Endothelial cell of umbilical vein (primary cell): ENCODE measurements at regions not wholly inside any gene's neighbourhood (a gene's known extent, or its start where the extent isn't known, plus 50 kb on each side); places are given as distances from the start of the nearest gene placed in this dataset.
"Not testable (repeated sequence)": the region's sequence is repeated elsewhere in the genome, so short reads cannot be mapped to it uniquely, and the experiment has no call there.

Source experiments
- BruUV-seq: library from RNA; stranded (reverse); fragments of 400-500 nt; replicated peaks from 2 replicates; lab custom pipeline; 2021; lab: Mats Ljungman, UMichigan
- CTCF ChIA-PET: fragments of 300-600, 350-600 bp; sonication (Branson Sonifier 250); formaldehyde crosslinking; loops from one replicate; lab custom pipeline; 2021; ENCODE audit warnings: antibody characterized with exemption, inconsistent platforms; lab: Charles Lee
- POLR2A ChIA-PET: fragments of 300-600, 350-600 bp; sonication (Branson Sonifier 250); formaldehyde crosslinking; loops from one replicate; lab custom pipeline; 2021; ENCODE audit warnings: antibody characterized with exemption, inconsistent platforms; lab: Charles Lee
- DNase-seq: peaks from one replicate; pipeline ENCODE4 v3.0.0-alpha.2; 2011; ENCODE audit warnings: low read depth, low spot score
- FAIRE-seq: peaks from 2 replicates; lab custom pipeline; 2011; peaks lifted over from hg19 to GRCh38; lab: Jason Lieb, UNC
- H2AFZ ChIP-seq: 2 replicates; pipeline ENCODE4 v1.6.0; 2012; ENCODE audit warnings: low read depth, low read length, control low read depth, inconsistent platforms
- H3K27ac ChIP-seq: 2 replicates; pipeline ENCODE4 v1.5.1; 2011; ENCODE audit warnings: low read depth, mild to moderate bottlenecking, control low read depth, low read length, moderate library complexity; ENCODE audit not compliant: insufficient read depth
- H3K27me3 ChIP-seq, 2 experiments: 2 replicates each; pipeline versions ENCODE4 v1.6.0 to v1.6.1; 2011; ENCODE audit warnings: low read length in 2 of 2, mixed read lengths in 1 of 2; ENCODE audit not compliant: control insufficient read depth in 2 of 2, insufficient read depth in 2 of 2
- H3K36me3 ChIP-seq, 2 experiments: 2 replicates in 1 of 2; 3 replicates in 1 of 2; pipeline ENCODE4 v1.5.1; 2011; ENCODE audit warnings: low read length in 2 of 2, mild to moderate bottlenecking in 1 of 2, moderate library complexity in 1 of 2; ENCODE audit not compliant: control insufficient read depth in 2 of 2, insufficient read depth in 2 of 2; ENCODE audit errors: extremely low read depth in 1 of 2
- H3K4me1 ChIP-seq: 3 replicates; pipeline ENCODE4 v1.5.1; 2011; ENCODE audit warnings: mild to moderate bottlenecking, low read length; ENCODE audit not compliant: control insufficient read depth, insufficient read depth; ENCODE audit errors: extremely low read depth
- H3K4me2 ChIP-seq: 2 replicates; pipeline ENCODE4 v1.6.1; 2011; ENCODE audit warnings: low read length, control low read depth, mixed read lengths; ENCODE audit not compliant: insufficient read depth
- H3K4me3 ChIP-seq, 3 experiments: fragments of 200-600 bp in 1 of 3; sonication (generic), shearing (Covaris generic) in 1 of 3; replicated peaks in 1 of 3; 2 replicates each; pipeline ENCODE4 v1.5.1; 2011 to 2016; ENCODE audit warnings: control low read depth in 3 of 3, low read length in 3 of 3, mild to moderate bottlenecking in 2 of 3, inconsistent platforms in 1 of 3, low read depth in 1 of 3, moderate library complexity in 1 of 3; ENCODE audit not compliant: insufficient read depth in 1 of 3
- H3K79me2 ChIP-seq: 2 replicates; pipeline ENCODE4 v1.6.0; 2012; ENCODE audit warnings: low read length, inconsistent platforms; ENCODE audit not compliant: control insufficient read depth, insufficient read depth
- H3K9ac ChIP-seq: replicated peaks from 2 replicates; pipeline ENCODE3; 2011; ENCODE audit warnings: low read length, control low read depth; ENCODE audit not compliant: insufficient read depth; ENCODE audit errors: extremely low read depth
- H3K9me1 ChIP-seq: replicated peaks from 3 replicates; pipeline ENCODE4 v1.6.0; 2011; ENCODE audit warnings: mild to moderate bottlenecking, low read length; ENCODE audit not compliant: control insufficient read depth, insufficient read depth; ENCODE audit errors: extremely low read depth
- H3K9me3 ChIP-seq: replicated peaks from 2 replicates; pipeline ENCODE4 v1.5.1; 2012; ENCODE audit warnings: low read length, inconsistent platforms; ENCODE audit not compliant: control insufficient read depth, insufficient read depth
- H4K20me1 ChIP-seq: replicated peaks from 2 replicates; pipeline ENCODE3; 2011; ENCODE audit warnings: mild to moderate bottlenecking, low read length; ENCODE audit not compliant: control insufficient read depth, insufficient read depth; ENCODE audit errors: extremely low read depth
- EZH2 ChIP-seq: IDR thresholded peaks from 2 replicates; pipeline ENCODE4 v1.6.1; 2012; ENCODE audit warnings: borderline replicate concordance, low read depth, mild to moderate bottlenecking, moderate library complexity, low read length, inconsistent platforms; ENCODE audit not compliant: severe bottlenecking
- FOS ChIP-seq: IDR thresholded peaks from 2 replicates; pipeline ENCODE4 v1.6.1; 2011; ENCODE audit warnings: mild to moderate bottlenecking, low read length, moderate library complexity, borderline replicate concordance; ENCODE audit not compliant: insufficient read depth
- GATA2 ChIP-seq: IDR thresholded peaks from 2 replicates; pipeline ENCODE4 v1.7.0; 2011; ENCODE audit warnings: low read depth, mild to moderate bottlenecking, moderate library complexity, mixed read lengths, low read length; ENCODE audit not compliant: insufficient read length, insufficient read depth
- JUN ChIP-seq: IDR thresholded peaks from 2 replicates; pipeline ENCODE4 v1.6.1; 2011; ENCODE audit warnings: borderline replicate concordance, low read depth; ENCODE audit not compliant: insufficient read length, insufficient read depth
- MYC ChIP-seq: IDR thresholded peaks from one replicate; pipeline ENCODE4 v1.6.1; 2011; ENCODE audit warnings: mild to moderate bottlenecking, low read depth, low read length
- POLR2A ChIP-seq: IDR thresholded peaks from 2 replicates; pipeline ENCODE4 v1.6.1; 2012; ENCODE audit warnings: low read depth, mild to moderate bottlenecking, control low read depth, low read length
- POLR2AphosphoS5 ChIP-seq: IDR thresholded peaks from 2 replicates; pipeline ENCODE4 v1.6.1; 2012; ENCODE audit warnings: low read depth, mild to moderate bottlenecking, control low read depth, low read length, moderate library complexity; ENCODE audit not compliant: insufficient read depth
- dilution Hi-C: fragments of 300-500 bp; cut with MboI; formaldehyde crosslinking; loops from one replicate; pipeline ENCODE4 v1.15.0; 2019; ENCODE audit warnings: low sequenced_read_pairs; ENCODE audit not compliant: extremely low pct_ligation_motif_present
- intact Hi-C: fragments of 100-400 bp; cut with micrococcal nuclease; formaldehyde crosslinking; loops from one replicate; pipeline ENCODE4 v1.10.0; 2022
- TF ChIP-seq, protein P1 (sequence below): IDR thresholded peaks from 2 replicates; pipeline ENCODE4 v1.6.1; 2011; ENCODE audit not compliant: insufficient read depth, insufficient read length
- TF ChIP-seq, protein P2 (sequence below), 2 donors: IDR thresholded peaks; 1 replicate in 1 of 2; 2 replicates in 1 of 2; pipeline ENCODE4 v1.5.1; 2011; ENCODE audit warnings: low read length in 2 of 2, mild to moderate bottlenecking in 2 of 2, moderate library complexity in 2 of 2, control low read depth in 1 of 2, inconsistent platforms in 1 of 2, low read depth in 1 of 2; ENCODE audit not compliant: insufficient read depth in 1 of 2; ENCODE audit errors: extremely low read depth in 1 of 2

GRCh38 chr1:213419401-213420030 lies 368.5 kb downstream of the RPS6KC1 start:
- Histone ChIP-seq H3K36me3 (no peaks in the 10 kb centered on the region), H3K27ac (no peak overlapping the region), H3K9me1 (no peaks in the 10 kb centered on the region), H3K27me3 (no peaks in the 10 kb centered on the region), H3K9me3 (no peaks in the 10 kb centered on the region), H3K79me2 (no peaks in the 10 kb centered on the region), H4K20me1 (no peaks in the 10 kb centered on the region), H3K4me3 (no peak overlapping the region), H3K4me2 (no peak overlapping the region), H3K9ac (no peak overlapping the region), H3K4me1 (no peaks in the 10 kb centered on the region), H2AFZ (no peak overlapping the region)
- ChIA-PET POLR2A (no interaction called here), CTCF (interaction anchor here (1.0 kb wide), 1 partner anchor 13 kb away, joined by 3 read pairs; no protein-coding TSS in a partner anchor)
- no peak for TF ChIP-seq FOS
- no peak for TF ChIP-seq POLR2AphosphoS5
- no peak for TF ChIP-seq MYC
- TF ChIP-seq JUN, result no peak
- no peak for TF ChIP-seq POLR2A
- TF ChIP-seq, protein P1, sequence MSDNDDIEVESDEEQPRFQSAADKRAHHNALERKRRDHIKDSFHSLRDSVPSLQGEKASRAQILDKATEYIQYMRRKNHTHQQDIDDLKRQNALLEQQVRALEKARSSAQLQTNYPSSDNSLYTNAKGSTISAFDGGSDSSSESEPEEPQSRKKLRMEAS, result no peak
- TF ChIP-seq, protein P2, sequence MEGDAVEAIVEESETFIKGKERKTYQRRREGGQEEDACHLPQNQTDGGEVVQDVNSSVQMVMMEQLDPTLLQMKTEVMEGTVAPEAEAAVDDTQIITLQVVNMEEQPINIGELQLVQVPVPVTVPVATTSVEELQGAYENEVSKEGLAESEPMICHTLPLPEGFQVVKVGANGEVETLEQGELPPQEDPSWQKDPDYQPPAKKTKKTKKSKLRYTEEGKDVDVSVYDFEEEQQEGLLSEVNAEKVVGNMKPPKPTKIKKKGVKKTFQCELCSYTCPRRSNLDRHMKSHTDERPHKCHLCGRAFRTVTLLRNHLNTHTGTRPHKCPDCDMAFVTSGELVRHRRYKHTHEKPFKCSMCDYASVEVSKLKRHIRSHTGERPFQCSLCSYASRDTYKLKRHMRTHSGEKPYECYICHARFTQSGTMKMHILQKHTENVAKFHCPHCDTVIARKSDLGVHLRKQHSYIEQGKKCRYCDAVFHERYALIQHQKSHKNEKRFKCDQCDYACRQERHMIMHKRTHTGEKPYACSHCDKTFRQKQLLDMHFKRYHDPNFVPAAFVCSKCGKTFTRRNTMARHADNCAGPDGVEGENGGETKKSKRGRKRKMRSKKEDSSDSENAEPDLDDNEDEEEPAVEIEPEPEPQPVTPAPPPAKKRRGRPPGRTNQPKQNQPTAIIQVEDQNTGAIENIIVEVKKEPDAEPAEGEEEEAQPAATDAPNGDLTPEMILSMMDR (IDR thresholded peaks at IDR 0.05; ENCODE audit: extremely low read depth in 1 of 2, insufficient read depth in 1 of 2, low read depth in 1 of 2, low read length in 2 of 2), result no peak
- TF ChIP-seq EZH2, result no peak
- TF ChIP-seq GATA2, result no peak
- dilution Hi-C loops, result no loop called here
- DNase-seq, result no peak
- no peak for FAIRE-seq
- no TSS peak for BruUV-seq
- intact Hi-C loops, result no loop called here

GRCh38 chr1:213421178-213421577 lies 370.1 kb downstream of the RPS6KC1 start:
- DNase-seq, H3K9me1 ChIP-seq, H3K9ac ChIP-seq, FAIRE-seq, H3K27me3 ChIP-seq, H3K36me3 ChIP-seq, POLR2A ChIA-PET, H3K4me2 ChIP-seq, H3K9me3 ChIP-seq, CTCF ChIA-PET, H3K4me3 ChIP-seq, H3K4me1 ChIP-seq, H4K20me1 ChIP-seq, H3K79me2 ChIP-seq, BruUV-seq, H3K27ac ChIP-seq, H2AFZ ChIP-seq, intact Hi-C loops, dilution Hi-C loops: not testable (repeated sequence)
